Endothelial cell of umbilical vein (primary cell): ENCODE measurements at regions not wholly inside any gene's neighbourhood (a gene's known extent, or its start where the extent isn't known, plus 50 kb on each side); places are given as distances from the start of the nearest gene placed in this dataset.

Experiments
- EZH2 ChIP-seq: IDR thresholded peaks from 2 replicates; pipeline ENCODE4 v1.6.1; 2012; ENCODE audit warnings: borderline replicate concordance, low read depth, mild to moderate bottlenecking, moderate library complexity, low read length, inconsistent platforms; ENCODE audit not compliant: severe bottlenecking
- FOS ChIP-seq: IDR thresholded peaks from 2 replicates; pipeline ENCODE4 v1.6.1; 2011; ENCODE audit warnings: mild to moderate bottlenecking, low read length, moderate library complexity, borderline replicate concordance; ENCODE audit not compliant: insufficient read depth
- GATA2 ChIP-seq: IDR thresholded peaks from 2 replicates; pipeline ENCODE4 v1.7.0; 2011; ENCODE audit warnings: low read depth, mild to moderate bottlenecking, moderate library complexity, mixed read lengths, low read length; ENCODE audit not compliant: insufficient read length, insufficient read depth
- JUN ChIP-seq: IDR thresholded peaks from 2 replicates; pipeline ENCODE4 v1.6.1; 2011; ENCODE audit warnings: borderline replicate concordance, low read depth; ENCODE audit not compliant: insufficient read length, insufficient read depth
- MYC ChIP-seq: IDR thresholded peaks from one replicate; pipeline ENCODE4 v1.6.1; 2011; ENCODE audit warnings: mild to moderate bottlenecking, low read depth, low read length
- POLR2A ChIP-seq: IDR thresholded peaks from 2 replicates; pipeline ENCODE4 v1.6.1; 2012; ENCODE audit warnings: low read depth, mild to moderate bottlenecking, control low read depth, low read length
- POLR2AphosphoS5 ChIP-seq: IDR thresholded peaks from 2 replicates; pipeline ENCODE4 v1.6.1; 2012; ENCODE audit warnings: low read depth, mild to moderate bottlenecking, control low read depth, low read length, moderate library complexity; ENCODE audit not compliant: insufficient read depth
- TF ChIP-seq, protein P1 (sequence below), 2 donors: IDR thresholded peaks; 1 replicate in 1 of 2; 2 replicates in 1 of 2; pipeline ENCODE4 v1.5.1; 2011; ENCODE audit warnings: low read length in 2 of 2, mild to moderate bottlenecking in 2 of 2, moderate library complexity in 2 of 2, control low read depth in 1 of 2, inconsistent platforms in 1 of 2, low read depth in 1 of 2; ENCODE audit not compliant: insufficient read depth in 1 of 2; ENCODE audit errors: extremely low read depth in 1 of 2

DNA sequence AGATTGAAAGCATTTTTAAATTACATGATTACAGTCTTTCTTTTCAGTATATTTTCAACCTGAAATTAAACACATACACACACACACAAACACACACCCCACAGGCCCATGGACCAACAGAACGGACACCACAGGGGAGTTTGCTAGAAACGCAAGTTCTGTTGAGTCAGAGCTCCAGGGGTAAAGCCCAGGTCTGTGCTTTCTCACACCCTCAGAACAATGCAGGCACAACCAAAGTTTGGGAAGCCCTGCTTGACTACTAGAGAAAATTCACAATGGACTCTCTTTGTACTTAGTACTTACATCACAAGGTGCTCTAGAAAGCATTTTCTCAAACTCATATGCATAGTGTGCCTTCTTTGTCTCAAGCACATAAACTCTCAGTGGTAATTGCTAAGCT, 704.0 kb upstream of the IGFBP3 start:
- TF ChIP-seq POLR2A = no peak
- TF ChIP-seq, protein P1, sequence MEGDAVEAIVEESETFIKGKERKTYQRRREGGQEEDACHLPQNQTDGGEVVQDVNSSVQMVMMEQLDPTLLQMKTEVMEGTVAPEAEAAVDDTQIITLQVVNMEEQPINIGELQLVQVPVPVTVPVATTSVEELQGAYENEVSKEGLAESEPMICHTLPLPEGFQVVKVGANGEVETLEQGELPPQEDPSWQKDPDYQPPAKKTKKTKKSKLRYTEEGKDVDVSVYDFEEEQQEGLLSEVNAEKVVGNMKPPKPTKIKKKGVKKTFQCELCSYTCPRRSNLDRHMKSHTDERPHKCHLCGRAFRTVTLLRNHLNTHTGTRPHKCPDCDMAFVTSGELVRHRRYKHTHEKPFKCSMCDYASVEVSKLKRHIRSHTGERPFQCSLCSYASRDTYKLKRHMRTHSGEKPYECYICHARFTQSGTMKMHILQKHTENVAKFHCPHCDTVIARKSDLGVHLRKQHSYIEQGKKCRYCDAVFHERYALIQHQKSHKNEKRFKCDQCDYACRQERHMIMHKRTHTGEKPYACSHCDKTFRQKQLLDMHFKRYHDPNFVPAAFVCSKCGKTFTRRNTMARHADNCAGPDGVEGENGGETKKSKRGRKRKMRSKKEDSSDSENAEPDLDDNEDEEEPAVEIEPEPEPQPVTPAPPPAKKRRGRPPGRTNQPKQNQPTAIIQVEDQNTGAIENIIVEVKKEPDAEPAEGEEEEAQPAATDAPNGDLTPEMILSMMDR (IDR thresholded peaks at IDR 0.05; ENCODE audit: extremely low read depth in 1 of 2, insufficient read depth in 1 of 2, low read depth in 1 of 2, low read length in 2 of 2) = no peak
- no peak for TF ChIP-seq POLR2AphosphoS5
- no peak for TF ChIP-seq JUN
- TF ChIP-seq EZH2 = no peak
- TF ChIP-seq MYC = no peak
- no peak for TF ChIP-seq GATA2
- no peak for TF ChIP-seq FOS
